Thyroid gland (tissue), 4 donors: ENCODE measurements at regions not wholly inside any gene's neighbourhood (a gene's known extent, or its start where the extent isn't known, plus 50 kb on each side); places are given as distances from the start of the nearest gene placed in this dataset.
"Not testable (repeated sequence)": the region's sequence is repeated elsewhere in the genome, so short reads cannot be mapped to it uniquely, and the experiment has no call there.

Experiments used
- DNase-seq, 2 donors: peaks; one replicate each; pipeline ENCODE4 v3.0.0-alpha.2; 2019
- H3K27ac ChIP-seq, 3 donors: fragments of 200-600 bp; sonication (generic); 1 replicate in 2 of 3; 2 replicates in 1 of 3; pipeline ENCODE4 v1.5.1; 2016 to 2019; ENCODE audit warnings: mild to moderate bottlenecking in 1 of 3, moderate library complexity in 1 of 3
- H3K27me3 ChIP-seq: fragments of 200-600 bp; sonication (generic); one replicate; pipeline ENCODE4 v1.5.1; 2019
- H3K36me3 ChIP-seq, 2 donors: fragments of 200-600 bp; sonication (generic); one replicate each; pipeline ENCODE4 v1.5.1; 2016 to 2019
- H3K4me1 ChIP-seq, 2 donors: fragments of 200-600 bp; sonication (generic); one replicate each; pipeline ENCODE4 v1.5.1; 2017 to 2019
- H3K4me3 ChIP-seq, 3 donors: fragments of 200-600 bp; sonication (generic); replicated peaks in 1 of 3; 1 replicate in 2 of 3; 2 replicates in 1 of 3; pipeline ENCODE4 v1.5.1; 2016; ENCODE audit warnings: mild to moderate bottlenecking in 1 of 3
- H3K9me3 ChIP-seq: fragments of 200-600 bp; sonication (generic); one replicate; pipeline ENCODE4 v1.5.1; 2017
- POLR2A ChIP-seq, 2 donors: fragments of 450-650 bp; IDR thresholded peaks; one replicate each; pipeline ENCODE4 v1.6.1; 2017; ENCODE audit warnings: antibody characterized with exemption in 2 of 2, mild to moderate bottlenecking in 2 of 2, moderate library complexity in 1 of 2
- WGBS, 2 donors: methylation state at CpG; one replicate each; pipeline ENCODE4 v1.1.5; 2017; 5-methylcytosine and 5-hydroxymethylcytosine counted together
- intact Hi-C: fragments of 100-400 bp; cut with DNase I; formaldehyde crosslinking; loops from one replicate; pipeline ENCODE4 v1.15.1; 2023
- TF ChIP-seq, protein P1 (sequence below), 6 experiments: fragments of 200-600 bp in 3 of 6; fragments of 450-650 bp in 3 of 6; sonication (generic) in 3 of 6; IDR thresholded peaks; one replicate each; pipeline ENCODE4 v1.5.1; 2016 to 2019; ENCODE audit warnings: antibody characterized with exemption in 6 of 6, mild to moderate bottlenecking in 2 of 6, inconsistent platforms in 1 of 6, moderate library complexity in 1 of 6

DNA sequence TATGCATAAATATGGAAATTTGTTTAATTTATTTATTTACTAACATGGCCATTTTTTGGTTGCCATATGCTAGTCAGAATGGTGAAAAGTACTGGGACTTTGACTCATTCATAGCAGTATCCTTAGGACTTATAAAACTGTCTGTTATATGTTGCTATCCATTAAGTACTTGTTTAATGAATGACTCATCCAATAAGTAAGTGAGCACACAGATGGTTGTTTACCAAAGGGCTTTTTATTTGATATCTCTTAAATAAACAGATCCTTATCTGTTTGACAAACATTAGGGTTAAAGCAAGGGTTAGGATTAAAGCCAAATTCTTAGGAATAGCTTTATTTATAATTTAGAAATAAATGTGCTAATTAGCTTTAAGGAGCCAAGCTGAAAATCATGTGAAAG, 183.4 kb downstream of the FBXO4 start:
- no peaks in the 10 kb centered on the region for H3K4me1 ChIP-seq
- H3K9me3 ChIP-seq: no peaks in the 10 kb centered on the region
- no peak for TF ChIP-seq POLR2A (IDR thresholded peaks at IDR 0.05)
- TF ChIP-seq, protein P1, sequence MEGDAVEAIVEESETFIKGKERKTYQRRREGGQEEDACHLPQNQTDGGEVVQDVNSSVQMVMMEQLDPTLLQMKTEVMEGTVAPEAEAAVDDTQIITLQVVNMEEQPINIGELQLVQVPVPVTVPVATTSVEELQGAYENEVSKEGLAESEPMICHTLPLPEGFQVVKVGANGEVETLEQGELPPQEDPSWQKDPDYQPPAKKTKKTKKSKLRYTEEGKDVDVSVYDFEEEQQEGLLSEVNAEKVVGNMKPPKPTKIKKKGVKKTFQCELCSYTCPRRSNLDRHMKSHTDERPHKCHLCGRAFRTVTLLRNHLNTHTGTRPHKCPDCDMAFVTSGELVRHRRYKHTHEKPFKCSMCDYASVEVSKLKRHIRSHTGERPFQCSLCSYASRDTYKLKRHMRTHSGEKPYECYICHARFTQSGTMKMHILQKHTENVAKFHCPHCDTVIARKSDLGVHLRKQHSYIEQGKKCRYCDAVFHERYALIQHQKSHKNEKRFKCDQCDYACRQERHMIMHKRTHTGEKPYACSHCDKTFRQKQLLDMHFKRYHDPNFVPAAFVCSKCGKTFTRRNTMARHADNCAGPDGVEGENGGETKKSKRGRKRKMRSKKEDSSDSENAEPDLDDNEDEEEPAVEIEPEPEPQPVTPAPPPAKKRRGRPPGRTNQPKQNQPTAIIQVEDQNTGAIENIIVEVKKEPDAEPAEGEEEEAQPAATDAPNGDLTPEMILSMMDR (IDR thresholded peaks at IDR 0.05): no peak
- no peaks in the 10 kb centered on the region for H3K27me3 ChIP-seq
- no peak for DNase-seq
- no peaks in the 10 kb centered on the region for H3K36me3 ChIP-seq
- H3K27ac ChIP-seq: no peak overlapping the region
- no peak overlapping the region for H3K4me3 ChIP-seq
- intact Hi-C loops: no loop called here

DNA sequence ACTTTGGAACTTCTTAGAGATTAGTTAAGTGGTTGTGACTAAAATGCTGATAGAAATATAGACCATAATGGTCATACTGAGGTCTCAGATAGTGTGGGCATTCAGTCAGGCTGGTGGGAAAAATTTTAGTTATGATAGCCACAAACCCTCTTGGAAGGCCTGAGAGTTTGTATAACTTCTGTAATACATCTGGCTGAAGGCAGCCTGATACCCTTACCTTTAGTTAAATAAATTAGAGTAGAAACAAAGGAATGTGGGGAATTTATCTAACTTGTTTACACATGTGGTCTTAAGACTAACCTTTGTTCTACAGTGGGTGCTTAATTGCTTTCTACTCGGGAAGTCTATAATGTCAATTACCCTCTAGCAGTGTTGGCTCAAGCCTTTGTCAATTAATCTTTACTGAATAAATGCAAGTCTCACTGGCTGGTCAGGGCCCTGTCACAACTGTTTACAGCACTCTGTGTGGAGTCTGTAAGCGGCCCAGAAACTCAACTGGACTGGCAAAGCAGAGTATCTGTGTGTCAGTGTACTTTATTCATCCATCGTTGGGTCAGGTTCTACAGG, 184.0 kb downstream of the FBXO4 start:
- no peak for TF ChIP-seq POLR2A (IDR thresholded peaks at IDR 0.05)
- TF ChIP-seq, protein P1 (IDR thresholded peaks at IDR 0.05): no peak
- no peak overlapping the region for H3K4me3 ChIP-seq
- no peaks in the 10 kb centered on the region for H3K27me3 ChIP-seq
- no peaks in the 10 kb centered on the region for H3K36me3 ChIP-seq
- no peak for DNase-seq
- intact Hi-C loops: no loop called here
- H3K4me1 ChIP-seq: no peaks in the 10 kb centered on the region
- WGBS, 2 donors: 57 to 67% methylated on average over 3 of the region's 3 CpGs
- H3K9me3 ChIP-seq: no peaks in the 10 kb centered on the region
- no peak overlapping the region for H3K27ac ChIP-seq

DNA sequence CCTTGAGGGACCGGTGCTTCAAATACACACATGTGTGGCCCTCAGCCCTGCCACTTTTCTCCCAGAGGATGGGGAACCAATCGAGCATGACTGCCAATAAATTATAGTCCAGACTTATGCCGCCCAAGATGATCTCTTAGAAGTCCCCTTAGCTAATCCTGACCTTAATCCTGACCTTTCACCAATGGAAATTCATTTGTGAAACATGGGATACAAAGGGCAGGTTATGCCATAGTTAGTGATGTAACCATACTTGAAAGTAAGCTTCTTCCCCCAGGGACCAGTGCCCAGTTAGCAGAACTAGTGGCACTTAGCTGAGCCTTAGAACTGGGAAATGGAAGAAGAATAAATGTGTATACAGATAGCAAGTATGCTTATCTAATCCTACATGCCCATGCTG, 190.6 kb downstream of the FBXO4 start:
- intact Hi-C loops, H3K27me3 ChIP-seq, H3K27ac ChIP-seq, H3K4me3 ChIP-seq, H3K4me1 ChIP-seq, H3K36me3 ChIP-seq, DNase-seq, H3K9me3 ChIP-seq: not testable (repeated sequence)
- 74 to 77% methylated on average over 3 of the region's 3 CpGs for WGBS, 2 donors

DNA sequence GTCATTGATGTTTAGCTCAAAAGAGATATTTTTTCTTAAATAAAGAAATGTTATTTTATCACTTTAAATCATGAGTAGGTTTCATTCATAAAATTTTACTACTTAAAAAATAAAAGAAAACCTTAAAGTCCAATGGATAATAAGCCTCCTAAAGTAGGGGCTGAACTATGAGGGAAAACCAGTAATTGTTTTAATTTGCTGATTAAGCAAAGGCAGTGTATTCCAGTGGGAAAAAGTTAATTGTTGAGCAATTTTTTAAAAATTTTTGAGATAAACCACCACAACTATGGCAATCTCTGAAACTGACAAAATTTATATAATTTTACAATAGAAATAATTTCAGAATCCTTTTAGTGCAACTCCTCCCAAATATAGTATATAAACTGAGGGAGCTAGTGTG, 195.0 kb downstream of the FBXO4 start:
- Histone ChIP-seq H3K27me3 (no peaks in the 10 kb centered on the region), H3K9me3 (no peaks in the 10 kb centered on the region), H3K4me3 (no peak overlapping the region), H3K36me3 (no peaks in the 10 kb centered on the region), H3K4me1 (no peaks in the 10 kb centered on the region), H3K27ac (no peak overlapping the region)
- TF ChIP-seq, protein P1 (IDR thresholded peaks at IDR 0.05): no peak
- TF ChIP-seq POLR2A (IDR thresholded peaks at IDR 0.05): no peak
- no peak for DNase-seq
- intact Hi-C loops: no loop called here

DNA sequence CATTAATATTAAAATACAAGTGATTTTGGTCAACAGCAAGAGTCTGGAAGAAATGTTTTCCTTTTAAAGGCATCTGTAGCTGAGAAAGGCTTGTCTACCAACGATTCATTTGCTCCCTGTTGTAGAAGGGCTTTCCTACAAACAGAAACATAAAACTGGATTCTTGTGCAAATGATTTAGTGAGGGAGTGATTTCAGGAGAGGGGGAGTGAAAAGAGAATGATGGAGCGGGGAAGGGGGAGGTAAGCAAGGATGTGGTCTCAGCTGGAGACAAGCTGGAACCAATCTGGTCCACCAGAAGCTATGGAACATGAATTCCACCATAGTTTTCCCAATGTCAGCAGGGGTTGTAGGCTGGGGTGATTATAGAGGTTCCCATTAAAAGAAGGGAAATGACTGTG, 196.3 kb downstream of the FBXO4 start:
- Histone ChIP-seq H3K4me3 (no peak overlapping the region), H3K27ac (no peak overlapping the region), H3K9me3 (no peaks in the 10 kb centered on the region), H3K27me3 (no peaks in the 10 kb centered on the region), H3K4me1 (no peaks in the 10 kb centered on the region), H3K36me3 (no peaks in the 10 kb centered on the region)
- TF ChIP-seq, protein P1 (IDR thresholded peaks at IDR 0.05): no peak
- no peak for TF ChIP-seq POLR2A (IDR thresholded peaks at IDR 0.05)
- intact Hi-C loops: no loop called here
- 66 to 76% methylated on average over 2 of the region's 2 CpGs for WGBS, 2 donors
- no peak for DNase-seq

DNA sequence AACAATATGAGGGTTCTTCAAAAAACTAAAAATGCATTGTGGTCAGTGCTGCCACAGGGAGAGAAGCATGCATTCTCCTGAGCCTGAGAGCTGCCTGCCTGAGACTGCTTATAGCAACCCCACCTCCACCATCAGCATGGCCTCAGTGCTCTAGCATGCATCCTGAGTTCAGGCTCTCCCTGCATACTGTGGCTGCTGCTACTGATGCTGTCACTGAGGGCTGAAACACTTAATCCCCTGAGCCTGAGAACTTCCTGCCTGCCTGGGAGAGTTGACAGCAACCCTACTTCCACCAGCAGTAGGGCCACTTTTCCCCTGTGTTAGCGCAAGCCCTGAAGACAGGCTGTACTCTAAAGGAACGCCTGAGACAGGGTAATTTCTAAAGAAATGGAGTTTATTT, 206.0 kb downstream of the FBXO4 start:
- 48 to 77% methylated on average over 2 of the region's 2 CpGs for WGBS, 2 donors
- Histone ChIP-seq H3K9me3 (no peaks in the 10 kb centered on the region), H3K4me3 (no peak overlapping the region), H3K27ac (no peak overlapping the region), H3K4me1 (no peaks in the 10 kb centered on the region), H3K27me3 (no peaks in the 10 kb centered on the region), H3K36me3 (no peaks in the 10 kb centered on the region)
- intact Hi-C loops: no loop called here
- no peak for DNase-seq
- TF ChIP-seq, protein P1 (IDR thresholded peaks at IDR 0.05): no peak
- TF ChIP-seq POLR2A (IDR thresholded peaks at IDR 0.05): no peak
